ENCODE measurements at regions not wholly inside any gene's neighbourhood (a gene's known extent, or its start where the extent isn't known, plus 50 kb on each side); places are given as distances from the start of the nearest gene placed in this dataset.

DNA sequence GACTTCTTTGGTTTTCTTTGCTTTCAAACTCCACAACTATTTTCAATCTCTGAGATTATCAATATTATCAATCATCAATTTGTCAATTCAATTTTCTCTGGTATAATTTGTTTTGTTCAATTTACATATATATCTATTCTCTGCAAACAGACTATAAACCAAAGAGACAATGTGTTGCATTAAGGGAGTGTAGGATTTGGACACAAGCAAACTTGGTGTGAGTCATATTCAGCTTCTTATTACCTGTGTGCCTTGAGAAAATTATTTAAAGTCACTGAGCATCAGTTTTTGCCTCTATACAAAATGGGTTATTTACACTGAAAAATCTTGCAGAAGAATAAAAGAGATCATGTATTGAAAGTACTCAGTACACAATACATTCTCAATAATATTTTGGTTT lies 177.8 kb downstream of the NECTIN3 start:
- TF ChIP-seq, protein P1, sequence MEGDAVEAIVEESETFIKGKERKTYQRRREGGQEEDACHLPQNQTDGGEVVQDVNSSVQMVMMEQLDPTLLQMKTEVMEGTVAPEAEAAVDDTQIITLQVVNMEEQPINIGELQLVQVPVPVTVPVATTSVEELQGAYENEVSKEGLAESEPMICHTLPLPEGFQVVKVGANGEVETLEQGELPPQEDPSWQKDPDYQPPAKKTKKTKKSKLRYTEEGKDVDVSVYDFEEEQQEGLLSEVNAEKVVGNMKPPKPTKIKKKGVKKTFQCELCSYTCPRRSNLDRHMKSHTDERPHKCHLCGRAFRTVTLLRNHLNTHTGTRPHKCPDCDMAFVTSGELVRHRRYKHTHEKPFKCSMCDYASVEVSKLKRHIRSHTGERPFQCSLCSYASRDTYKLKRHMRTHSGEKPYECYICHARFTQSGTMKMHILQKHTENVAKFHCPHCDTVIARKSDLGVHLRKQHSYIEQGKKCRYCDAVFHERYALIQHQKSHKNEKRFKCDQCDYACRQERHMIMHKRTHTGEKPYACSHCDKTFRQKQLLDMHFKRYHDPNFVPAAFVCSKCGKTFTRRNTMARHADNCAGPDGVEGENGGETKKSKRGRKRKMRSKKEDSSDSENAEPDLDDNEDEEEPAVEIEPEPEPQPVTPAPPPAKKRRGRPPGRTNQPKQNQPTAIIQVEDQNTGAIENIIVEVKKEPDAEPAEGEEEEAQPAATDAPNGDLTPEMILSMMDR (IDR thresholded peaks at IDR 0.05) = no peak
- TF ChIP-seq POLR2A (IDR thresholded peaks at IDR 0.05) = no peak

All from testis (tissue), 2 donors.